DND-41 (cell line): ENCODE measurements at regions not wholly inside any gene's neighbourhood (a gene's known extent, or its start where the extent isn't known, plus 50 kb on each side); places are given as distances from the start of the nearest gene placed in this dataset.

ENCODE experiments used
- EZH2 ChIP-seq: IDR thresholded peaks from 3 replicates; pipeline ENCODE4 v1.6.1; 2012; ENCODE audit warnings: borderline replicate concordance, low read depth, mild to moderate bottlenecking, moderate library complexity, low read length, inconsistent platforms; ENCODE audit not compliant: severe bottlenecking
- TF ChIP-seq, protein P1 (sequence below): IDR thresholded peaks from 2 replicates; pipeline ENCODE4 v1.5.1; 2012; ENCODE audit warnings: borderline replicate concordance, low read length, moderate library complexity, mild to moderate bottlenecking; ENCODE audit not compliant: poor library complexity, severe bottlenecking; ENCODE audit errors: extremely low read depth

DNA sequence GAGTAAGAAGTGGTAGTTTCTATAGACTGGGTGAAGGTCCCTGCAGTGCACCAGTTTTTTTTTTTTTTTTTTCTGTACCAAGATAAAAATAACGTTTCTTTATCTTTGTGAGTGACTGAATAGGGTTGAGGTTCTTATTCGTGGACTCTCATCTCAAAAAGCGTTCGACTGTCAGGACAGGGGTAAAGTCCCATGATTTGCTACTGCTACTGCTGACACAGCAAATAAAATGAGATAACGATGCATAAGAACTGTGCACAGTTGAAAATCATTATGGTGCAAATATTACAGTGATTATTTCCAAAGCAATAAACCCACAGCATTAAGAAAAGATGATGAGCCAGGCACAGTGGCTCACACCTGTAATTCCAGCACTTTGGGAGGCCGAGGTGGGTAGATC, 482.0 kb upstream of the CHST9 start:
- TF ChIP-seq EZH2: no peak
- TF ChIP-seq, protein P1, sequence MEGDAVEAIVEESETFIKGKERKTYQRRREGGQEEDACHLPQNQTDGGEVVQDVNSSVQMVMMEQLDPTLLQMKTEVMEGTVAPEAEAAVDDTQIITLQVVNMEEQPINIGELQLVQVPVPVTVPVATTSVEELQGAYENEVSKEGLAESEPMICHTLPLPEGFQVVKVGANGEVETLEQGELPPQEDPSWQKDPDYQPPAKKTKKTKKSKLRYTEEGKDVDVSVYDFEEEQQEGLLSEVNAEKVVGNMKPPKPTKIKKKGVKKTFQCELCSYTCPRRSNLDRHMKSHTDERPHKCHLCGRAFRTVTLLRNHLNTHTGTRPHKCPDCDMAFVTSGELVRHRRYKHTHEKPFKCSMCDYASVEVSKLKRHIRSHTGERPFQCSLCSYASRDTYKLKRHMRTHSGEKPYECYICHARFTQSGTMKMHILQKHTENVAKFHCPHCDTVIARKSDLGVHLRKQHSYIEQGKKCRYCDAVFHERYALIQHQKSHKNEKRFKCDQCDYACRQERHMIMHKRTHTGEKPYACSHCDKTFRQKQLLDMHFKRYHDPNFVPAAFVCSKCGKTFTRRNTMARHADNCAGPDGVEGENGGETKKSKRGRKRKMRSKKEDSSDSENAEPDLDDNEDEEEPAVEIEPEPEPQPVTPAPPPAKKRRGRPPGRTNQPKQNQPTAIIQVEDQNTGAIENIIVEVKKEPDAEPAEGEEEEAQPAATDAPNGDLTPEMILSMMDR: no peak
